SK-N-SH treated with all-trans-retinoic acid at 6 μM for 48 hours (cell line): ENCODE measurements at regions not wholly inside any gene's neighbourhood (a gene's known extent, or its start where the extent isn't known, plus 50 kb on each side); places are given as distances from the start of the nearest gene placed in this dataset.

Experiments
- ARNTL ChIP-seq: fragments of 450-650 bp; formaldehyde crosslinking; IDR thresholded peaks from 2 replicates; pipeline ENCODE4 v1.5.0; 2020; ENCODE audit warnings: low read depth, mild to moderate bottlenecking, moderate library complexity, borderline replicate concordance
- BACH2 ChIP-seq: fragments of 250-450 bp; sonication (Bioruptor Pico); IDR thresholded peaks from 2 replicates; pipeline ENCODE4 v1.9.0; 2021; ENCODE audit warnings: mild to moderate bottlenecking, borderline replicate concordance
- CSDC2 ChIP-seq: fragments of 250-450 bp; sonication (Bioruptor Pico); IDR thresholded peaks from 2 replicates; pipeline ENCODE4 v1.5.0; 2020; ENCODE audit warnings: mild to moderate bottlenecking, moderate library complexity
- ESRRG ChIP-seq: fragments of 250-450 bp; sonication (Bioruptor Pico); IDR thresholded peaks from 2 replicates; pipeline ENCODE4 v1.6.1; 2021; ENCODE audit warnings: mild to moderate bottlenecking
- PPARA ChIP-seq: fragments of 250-450 bp; sonication (Bioruptor Pico); IDR thresholded peaks from 2 replicates; pipeline ENCODE4 v1.5.0; 2020; ENCODE audit warnings: mild to moderate bottlenecking, borderline replicate concordance
- RARB ChIP-seq: fragments of 250-450 bp; sonication (Bioruptor Pico); IDR thresholded peaks from 2 replicates; pipeline ENCODE4 v1.8.0; 2021; ENCODE audit warnings: mild to moderate bottlenecking, moderate library complexity
- ZC3H10 ChIP-seq: fragments of 250-450 bp; sonication (Bioruptor Pico); IDR thresholded peaks from 2 replicates; pipeline ENCODE4 v1.5.1; 2021; ENCODE audit warnings: mild to moderate bottlenecking, moderate library complexity
- ZFP3 ChIP-seq: fragments of 250-450 bp; sonication (Bioruptor Pico); IDR thresholded peaks from 2 replicates; pipeline ENCODE4 v1.5.0; 2020; ENCODE audit warnings: mild to moderate bottlenecking, moderate library complexity
- ZFP30 ChIP-seq: fragments of 450-650 bp; formaldehyde crosslinking; IDR thresholded peaks from 2 replicates; pipeline ENCODE4 v1.5.0; 2022; ENCODE audit warnings: mild to moderate bottlenecking, moderate library complexity
- TF ChIP-seq, protein P1 (sequence below): fragments of 250-450 bp; sonication (Bioruptor Pico); IDR thresholded peaks from 2 replicates; pipeline ENCODE4 v1.8.0; 2021; ENCODE audit warnings: low read depth, mild to moderate bottlenecking, moderate library complexity, borderline replicate concordance

DNA sequence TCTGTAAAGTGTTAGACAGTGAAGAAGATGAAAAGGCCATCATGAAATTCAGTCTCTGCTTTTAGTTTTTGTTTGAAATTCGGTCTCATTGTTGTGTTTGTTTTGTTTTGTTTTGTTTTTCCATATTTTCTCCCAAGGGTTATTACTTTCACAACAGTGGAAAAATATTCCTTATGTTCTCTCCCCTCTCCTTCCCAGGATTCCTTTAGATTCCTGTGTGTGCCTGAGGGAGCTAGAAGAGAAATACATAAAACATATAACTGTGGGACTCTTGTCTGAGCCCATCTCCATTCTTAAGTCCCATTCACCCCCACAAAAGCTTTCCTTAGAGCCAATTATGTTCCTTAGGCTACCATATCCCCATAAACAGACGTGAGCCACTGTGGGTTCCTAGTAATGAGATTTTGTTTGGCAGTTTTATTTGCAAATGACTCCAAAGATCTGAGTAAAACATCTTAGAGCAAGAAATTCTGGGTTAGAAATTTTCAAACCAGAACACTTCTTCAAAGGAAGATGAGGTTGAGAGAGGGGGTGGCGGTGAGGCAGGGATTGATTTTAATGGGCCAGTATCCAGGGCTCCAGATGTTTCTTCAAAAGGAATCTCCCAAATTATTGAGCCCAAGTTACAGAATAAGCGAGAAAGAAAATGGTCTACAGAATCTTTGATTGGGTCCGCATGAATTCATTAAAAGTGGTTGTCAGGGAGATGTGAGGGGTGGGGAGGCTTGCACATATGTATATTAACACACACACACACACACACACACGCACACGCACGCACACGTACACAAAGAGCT, 157.8 kb upstream of the TNP1 start:
- TF ChIP-seq ZC3H10 (CRISPR knock-in tag) (no peak), ESRRG (no peak), ZFP3 (no peak), BACH2 (no peak), ZFP30 (CRISPR knock-in tag) (no peak), RARB (CRISPR knock-in tag) (no peak), CSDC2 (no peak), ARNTL (CRISPR knock-in tag) (no peak), PPARA (CRISPR knock-in tag) (no peak)
- TF ChIP-seq, protein P1, sequence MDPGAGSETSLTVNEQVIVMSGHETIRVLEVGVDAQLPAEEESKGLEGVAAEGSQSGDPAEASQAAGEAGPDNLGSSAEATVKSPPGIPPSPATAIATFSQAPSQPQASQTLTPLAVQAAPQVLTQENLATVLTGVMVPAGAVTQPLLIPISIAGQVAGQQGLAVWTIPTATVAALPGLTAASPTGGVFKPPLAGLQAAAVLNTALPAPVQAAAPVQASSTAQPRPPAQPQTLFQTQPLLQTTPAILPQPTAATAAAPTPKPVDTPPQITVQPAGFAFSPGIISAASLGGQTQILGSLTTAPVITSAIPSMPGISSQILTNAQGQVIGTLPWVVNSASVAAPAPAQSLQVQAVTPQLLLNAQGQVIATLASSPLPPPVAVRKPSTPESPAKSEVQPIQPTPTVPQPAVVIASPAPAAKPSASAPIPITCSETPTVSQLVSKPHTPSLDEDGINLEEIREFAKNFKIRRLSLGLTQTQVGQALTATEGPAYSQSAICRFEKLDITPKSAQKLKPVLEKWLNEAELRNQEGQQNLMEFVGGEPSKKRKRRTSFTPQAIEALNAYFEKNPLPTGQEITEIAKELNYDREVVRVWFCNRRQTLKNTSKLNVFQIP: no peak
